CD4-positive, alpha-beta T cell treated with Interleukin-10 for 1 hour (primary cell): ENCODE measurements at regions not wholly inside any gene's neighbourhood (a gene's known extent, or its start where the extent isn't known, plus 50 kb on each side); places are given as distances from the start of the nearest gene placed in this dataset.

ENCODE experiments used
- DNase-seq: peaks from one replicate; pipeline ENCODE4 v3.0.0-alpha.2; 2020

DNA sequence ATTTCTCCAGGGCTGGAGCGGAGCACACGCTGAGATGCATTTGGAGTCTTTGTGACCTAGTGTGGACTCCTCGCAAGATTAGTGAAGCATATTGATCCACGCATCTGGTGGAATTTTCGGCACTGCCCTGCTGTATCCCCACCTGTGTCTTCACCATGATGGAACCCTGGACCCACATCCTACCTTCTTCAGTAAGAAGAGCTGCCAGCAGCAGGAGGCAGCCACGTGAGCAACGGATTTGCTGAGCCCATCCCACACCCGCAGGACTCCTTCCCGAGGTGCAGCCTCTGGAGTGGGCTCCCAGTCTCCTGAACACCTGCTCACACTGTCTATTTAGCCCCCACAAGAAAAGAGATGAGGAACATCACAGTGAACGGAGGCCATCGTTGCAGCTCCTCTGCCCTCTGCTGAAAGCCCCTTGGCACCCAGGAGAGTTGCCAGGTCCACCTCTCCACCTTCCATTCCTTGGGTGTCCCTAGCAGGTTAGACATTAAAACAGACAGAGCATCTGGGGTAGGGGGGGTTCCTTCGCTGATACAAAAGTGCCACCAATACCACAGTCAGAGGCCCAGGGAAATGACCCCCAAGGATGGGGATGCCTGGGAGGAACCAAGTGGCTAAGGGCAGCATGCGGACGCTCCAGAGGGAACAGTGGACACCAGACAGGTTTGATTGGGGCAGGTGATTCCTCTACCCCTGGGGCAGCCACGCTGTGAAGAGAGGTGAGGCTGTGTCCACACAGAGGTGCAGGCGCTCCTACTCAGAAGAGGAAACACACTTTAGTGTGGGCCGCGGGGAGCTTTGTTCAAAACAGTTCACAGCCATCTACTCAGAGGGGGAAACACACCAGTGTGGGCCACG, 302.8 kb upstream of the SALL3 start:
- no peak for DNase-seq

DNA sequence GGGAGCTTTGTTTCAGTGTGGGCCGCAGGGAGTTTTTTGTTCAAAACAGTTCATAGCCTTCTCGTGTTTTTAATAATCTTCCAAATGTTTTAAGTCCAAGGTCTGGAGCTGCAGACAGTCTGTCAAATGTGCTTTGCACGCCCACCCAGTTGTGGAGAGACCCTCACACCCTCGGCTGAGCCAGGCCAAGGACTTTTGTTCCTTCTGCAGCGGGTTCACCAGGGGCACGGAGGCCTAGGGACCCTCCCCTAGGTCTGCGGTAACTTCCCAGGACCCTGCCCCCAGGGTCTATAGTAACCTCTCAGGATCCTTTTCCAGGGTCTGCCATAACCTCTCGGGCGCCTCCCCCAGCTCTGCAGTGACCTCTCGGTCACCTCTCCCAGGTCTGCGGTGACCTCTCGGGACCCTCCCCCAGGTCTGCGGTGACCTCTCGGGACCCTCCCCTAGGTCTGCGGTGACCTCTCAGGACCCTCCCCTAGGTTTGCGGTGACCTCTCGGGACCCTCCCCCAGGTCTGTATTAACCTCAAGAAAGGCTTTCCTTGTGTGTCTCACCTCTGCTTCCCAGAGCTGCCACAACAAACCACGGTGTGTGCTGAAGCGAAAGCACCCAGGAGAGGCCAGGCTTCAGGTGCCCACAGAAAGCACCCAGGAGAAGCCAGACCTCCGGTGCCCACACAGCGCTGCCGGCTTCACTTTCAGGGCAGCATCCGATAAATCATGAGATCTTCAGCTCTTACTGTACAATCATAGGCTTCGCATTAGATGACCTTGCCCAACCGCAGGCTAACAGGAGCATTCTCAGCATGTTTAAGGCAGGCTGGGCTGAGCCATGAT, 301.9 kb upstream of the SALL3 start:
- DNase-seq = no peak

DNA sequence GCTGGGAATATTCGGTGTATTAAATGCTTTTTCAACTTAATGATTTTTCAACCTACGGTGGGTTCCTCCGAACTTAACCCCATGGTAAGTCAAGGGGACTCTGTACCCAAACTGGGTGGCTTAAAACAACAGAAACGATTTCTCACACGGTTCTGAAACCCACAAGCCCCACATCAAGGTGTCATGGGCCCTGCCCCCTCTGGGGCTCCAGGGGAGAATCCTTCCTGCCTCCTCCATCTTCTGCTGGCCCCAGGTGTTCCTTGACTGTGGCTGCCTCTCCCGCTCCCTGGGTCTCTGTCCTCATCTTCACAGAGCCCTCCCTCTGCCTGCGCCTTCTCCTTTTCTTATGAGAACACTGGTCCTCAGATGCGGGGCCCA, 301.3 kb upstream of the SALL3 start:
- DNase-seq = no peak

DNA sequence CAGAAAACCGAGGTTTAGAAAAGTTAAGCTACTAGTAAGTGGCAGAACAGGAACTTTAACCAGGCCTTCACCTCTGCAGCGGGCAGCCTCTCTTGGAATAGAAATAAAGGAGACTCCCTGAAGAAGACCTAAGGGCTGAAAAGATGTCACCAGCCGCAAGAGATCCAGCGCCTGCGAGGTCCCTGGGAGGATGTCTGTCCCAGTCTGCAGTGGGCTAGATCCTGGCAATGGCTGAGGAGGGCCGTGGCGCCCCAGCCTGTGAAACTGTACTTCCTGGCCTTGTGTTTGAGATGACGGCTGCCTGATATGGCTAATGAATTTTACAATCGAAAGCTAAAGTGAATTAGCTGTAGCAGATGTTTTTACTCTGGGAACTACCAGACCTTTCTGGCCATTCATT, 300.6 kb upstream of the SALL3 start:
- DNase-seq = no peak

DNA sequence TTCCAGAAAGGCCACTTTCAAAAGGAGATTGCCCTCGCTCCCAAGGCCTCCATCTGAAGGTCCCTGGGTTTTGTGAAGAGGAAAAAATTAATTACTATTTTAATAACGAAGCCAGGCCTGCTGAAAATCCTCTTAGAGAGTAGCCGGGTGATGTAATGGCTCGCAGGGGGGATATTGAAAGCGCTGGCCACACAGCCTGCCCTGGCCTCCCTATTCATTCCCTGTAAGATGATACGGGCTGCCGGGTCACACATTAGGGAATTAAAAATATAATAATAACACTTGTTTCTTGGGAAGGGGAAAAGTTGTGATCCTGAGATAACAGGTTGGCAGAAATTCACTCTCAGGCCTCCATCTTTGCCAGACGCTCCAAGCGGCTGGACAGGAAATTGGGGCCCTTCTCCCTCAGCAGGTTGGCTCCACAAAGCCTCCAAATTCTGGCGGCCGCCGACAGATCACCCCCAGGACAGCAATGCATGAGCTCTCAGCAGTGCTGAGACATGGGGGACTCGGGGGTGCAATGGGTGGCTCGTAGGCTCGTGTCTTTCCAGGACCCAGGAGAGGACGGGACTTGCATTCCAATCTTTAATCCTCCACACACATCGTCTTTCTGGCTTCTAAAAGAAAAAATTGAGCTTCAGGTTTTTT, 299.9 kb upstream of the SALL3 start:
- DNase-seq = no peak

DNA sequence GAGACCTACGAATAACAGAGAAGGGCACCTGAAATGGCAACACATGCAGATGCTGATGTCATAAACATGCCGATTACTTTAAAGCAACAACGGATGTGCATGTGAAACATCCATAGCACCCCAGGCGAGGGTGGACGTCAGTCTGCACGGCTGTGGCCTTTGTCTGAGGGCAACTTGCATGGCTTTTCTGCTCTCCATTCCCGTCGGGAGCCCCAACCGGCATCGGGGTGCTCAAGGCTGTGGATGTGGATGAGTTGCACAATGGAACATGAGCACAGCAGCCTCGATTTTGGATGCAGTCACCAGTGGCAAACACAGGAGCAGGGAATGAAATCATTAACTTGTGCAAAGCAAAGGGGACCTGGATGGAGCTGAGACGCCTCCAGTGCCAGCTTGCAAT, 298.2 kb upstream of the SALL3 start:
- DNase-seq = no peak

DNA sequence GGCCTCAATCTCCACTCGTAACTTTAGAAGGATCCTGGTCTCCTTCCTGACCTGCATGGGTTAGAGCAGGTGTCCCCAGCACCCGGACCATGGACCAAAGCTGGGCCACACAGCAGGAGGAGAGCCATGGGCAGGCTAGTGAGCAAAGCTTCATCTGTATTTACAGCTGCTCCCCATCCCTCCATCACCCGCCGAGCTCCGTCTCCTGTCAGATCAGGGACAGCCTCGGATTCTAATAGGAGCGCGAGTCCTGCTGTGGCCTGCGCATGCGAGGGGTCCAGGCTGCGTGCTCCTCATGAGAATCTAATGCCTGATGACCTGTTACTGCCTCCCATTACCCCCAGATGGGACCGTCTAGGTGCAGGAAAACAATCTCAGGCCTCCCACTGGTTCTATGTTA, 297.7 kb upstream of the SALL3 start:
- no peak for DNase-seq

DNA sequence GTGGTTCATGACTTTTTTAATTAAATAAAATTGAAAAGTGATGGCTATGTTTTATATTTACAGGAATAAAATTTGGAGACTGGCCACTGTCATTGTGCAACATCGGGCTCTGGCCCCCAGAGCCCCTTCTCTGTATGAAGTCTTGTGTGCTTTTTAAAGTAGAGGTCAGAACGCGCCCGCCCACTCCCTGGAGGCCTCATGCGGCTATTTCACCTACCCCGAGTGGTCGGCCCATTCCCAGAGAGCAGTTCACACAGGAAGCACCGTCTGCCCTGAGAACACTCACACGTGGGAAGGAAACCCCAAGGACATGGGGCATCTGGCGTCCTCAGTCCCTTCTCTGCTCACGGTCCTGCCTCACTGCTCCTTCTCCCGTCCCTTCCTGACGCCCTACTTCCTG, 296.9 kb upstream of the SALL3 start:
- no peak for DNase-seq

DNA sequence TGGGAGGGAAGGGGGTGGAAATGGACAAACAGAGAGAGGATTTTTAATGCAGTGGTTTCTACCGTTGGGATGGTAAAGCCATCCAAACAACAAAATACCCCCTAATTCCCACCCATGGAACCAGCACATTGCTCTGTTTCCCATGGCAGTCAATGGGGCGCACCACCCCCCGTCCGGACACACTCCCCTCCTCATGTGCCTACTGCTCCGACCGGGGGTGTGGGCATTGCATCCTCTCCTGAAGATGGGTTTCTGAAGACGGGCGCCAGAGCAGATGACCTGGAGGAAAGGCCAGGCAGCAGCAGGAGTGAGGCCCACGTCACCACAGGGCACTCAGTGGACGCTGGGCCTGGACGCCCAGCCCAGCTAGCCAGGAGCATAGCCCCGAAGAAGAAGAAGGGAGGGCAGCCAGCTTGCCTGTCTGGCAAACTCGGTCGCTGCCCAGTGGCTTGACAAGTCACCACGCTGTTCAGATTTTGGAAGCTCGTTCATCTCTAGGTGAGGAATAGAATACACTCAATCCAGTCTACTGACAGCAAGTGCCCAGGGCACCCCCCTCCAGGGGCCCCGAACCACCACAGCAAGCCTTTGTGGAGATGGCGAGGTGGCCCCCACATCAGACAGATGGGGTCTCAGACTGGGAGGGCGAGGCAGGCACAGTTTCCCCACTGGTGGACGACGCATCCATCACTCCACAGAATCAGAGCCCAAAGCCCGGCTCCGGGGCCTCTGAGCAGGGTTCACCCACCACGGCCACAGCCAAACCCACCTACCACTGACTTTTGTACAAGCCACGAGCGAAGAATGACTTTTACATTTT, 296.2 kb upstream of the SALL3 start:
- no peak for DNase-seq

DNA sequence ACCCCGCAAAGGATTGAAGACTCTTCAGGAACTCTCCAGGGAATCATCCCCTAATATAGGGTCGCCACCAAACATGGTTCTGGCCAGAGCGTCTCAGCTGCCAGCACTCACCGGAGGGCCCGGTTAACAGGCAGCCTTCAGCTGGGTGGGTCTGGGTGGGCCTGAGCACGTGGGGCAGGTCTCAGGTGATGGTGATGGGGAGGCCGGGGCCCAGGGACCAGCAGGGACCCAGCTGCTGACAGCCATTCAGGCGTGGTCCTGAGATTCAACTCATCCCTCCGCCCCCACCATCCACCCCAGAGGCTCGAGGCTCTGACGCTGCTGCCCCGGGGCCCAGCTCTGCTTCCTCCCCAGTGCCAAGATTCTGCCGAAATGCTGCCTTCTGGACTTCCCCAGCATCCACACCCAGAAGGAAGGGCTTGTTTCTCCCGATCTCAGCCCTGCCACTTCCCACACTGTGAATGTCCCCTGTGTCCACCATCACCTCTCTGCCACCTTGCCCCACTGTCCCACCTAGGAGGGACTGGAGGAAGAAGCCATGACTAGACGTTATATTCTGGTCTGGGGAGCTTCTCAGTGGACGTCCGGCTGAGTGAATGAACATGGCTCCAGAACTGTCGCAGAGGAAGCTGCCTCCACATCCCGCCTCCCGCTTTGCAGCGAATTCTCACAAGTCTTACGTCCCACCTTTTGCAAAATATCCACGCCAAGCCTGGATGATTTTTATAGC, 294.2 kb upstream of the SALL3 start:
- no peak for DNase-seq

DNA sequence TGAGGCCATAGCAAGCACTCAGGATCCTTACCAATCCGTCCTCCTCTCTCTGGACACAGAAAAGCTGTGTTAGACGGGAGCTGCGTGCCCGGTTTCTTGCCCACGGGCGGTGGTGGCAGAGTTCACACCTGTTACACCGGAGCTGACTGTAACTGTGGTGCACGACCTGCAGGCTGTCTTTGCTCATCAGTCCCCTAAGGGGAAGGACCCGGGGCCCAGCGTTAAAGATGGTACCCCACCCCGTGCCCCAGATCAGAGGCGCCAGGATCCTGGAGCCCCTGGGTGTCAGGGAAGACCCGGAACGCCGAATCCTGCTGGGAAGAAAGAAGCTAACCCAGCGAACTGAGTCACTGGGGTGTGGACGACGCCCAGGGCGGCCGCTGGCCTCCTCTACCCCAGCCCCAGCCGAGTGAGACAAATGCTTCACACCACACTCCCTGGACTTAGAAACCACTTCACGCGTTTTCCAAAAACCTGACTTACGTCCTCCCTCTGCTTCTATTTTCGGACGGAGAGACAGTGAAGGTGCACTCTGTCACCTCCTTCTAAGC, 293.6 kb upstream of the SALL3 start:
- no peak for DNase-seq

DNA sequence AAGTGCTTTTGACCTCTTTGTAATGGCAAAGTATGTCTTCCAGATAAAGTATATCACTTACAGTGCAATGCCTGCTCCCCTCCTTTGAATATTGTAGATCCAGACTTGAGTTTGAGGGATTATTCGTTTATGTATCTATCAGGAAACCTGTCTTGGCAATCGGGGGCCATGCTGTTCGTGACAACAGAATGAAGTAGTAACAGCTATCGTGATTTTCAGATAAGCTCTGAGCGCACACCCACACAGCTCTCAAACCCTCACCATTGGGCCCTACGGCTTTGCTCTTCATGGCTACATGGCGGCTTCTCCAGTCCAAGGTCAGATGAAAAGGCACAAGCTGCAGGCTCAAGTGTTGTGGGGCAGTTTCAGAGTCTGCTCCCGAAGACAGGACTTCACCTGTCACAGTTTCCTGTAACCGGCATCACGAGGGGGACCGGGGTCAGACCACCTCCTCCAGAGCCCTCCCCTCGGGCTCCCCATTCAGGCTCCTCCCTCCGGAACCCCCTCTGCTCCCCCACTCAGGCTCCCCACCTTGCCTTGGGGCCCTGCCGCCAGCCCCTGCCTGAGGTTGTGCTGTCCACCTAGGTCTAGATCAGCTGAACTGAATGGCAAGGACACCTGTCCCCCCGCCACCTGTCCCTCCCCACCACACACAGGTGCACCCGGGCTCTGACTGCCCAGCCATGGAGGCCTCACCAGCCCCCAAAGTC, 292.5 kb upstream of the SALL3 start:
- DNase-seq = no peak

DNA sequence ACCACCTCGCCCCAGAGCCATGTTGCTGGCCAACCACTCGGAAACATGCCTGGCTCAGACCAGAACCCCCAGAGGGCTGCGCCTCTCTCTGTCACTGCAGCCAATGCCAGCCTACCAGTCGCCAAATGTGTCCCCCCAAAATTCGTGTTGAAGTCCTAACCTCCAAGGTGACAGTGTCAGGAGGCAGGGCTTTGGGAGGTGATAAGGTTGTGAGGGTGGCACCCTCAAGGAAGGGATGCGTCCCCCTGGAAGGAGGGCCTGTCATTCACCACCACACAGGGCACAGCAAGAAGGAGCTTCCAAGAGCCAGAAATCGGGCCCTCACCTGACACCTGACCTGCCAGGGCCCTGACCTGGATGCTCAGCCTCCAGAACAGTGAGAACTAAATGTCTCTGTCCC, 291.9 kb upstream of the SALL3 start:
- DNase-seq = no peak

DNA sequence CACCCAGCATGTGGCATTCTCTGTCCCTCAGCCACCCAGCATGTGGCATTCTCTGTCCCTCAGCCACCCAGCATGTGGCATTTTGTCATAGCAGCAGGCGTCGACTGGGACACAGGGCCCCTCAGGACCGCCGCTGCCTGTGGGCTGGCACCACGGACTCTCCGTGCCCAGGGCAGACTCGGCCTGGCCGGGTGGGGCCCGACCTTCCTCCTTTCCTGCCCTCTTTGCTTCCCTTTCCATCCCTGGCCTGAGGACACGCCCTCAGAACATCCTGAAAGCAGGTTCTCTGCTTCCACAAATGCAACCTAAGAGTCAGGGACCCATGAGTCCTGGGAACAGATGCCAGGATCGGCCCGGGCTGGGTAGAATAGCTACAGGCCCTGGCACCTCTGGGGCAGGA, 291.4 kb upstream of the SALL3 start:
- no peak for DNase-seq

DNA sequence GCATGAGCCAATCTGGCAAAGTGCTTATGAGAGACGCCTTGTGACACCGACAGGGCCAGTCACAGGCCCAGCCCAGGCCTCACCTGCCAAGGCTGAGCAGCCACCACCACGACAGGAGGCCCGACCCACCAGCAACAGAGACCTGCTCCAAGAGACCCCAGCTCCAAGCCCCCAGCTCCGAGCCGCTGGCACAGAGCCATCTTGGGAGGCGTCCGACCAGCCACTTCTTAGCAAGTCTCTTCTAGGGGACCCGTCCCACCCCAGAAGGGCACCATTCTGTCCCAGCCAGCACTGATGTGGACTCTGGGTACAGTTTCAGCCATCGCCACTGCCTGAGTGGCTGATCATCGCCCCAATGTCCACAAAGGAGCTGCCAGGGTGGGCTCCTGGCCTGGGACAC, 290.7 kb upstream of the SALL3 start:
- DNase-seq = no peak

DNA sequence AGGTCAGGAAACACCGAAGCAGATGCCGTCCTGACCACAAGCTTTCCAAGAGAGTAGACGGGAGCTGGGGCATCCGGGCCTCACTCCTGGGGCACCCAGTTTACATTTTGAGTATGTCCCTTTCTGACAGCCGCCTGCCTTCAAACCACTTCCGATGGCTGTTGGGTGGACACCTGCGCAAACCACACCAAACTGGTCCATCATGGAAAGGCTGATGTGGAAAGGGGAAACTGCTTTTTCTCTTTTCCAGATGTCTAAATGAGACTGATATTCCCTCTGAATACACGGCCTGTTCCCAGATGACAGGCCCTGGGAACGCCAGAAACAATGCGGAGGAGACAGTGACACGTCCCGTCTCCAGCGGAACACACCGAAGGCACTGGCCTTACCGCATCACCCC, 290.0 kb upstream of the SALL3 start:
- DNase-seq = no peak

DNA sequence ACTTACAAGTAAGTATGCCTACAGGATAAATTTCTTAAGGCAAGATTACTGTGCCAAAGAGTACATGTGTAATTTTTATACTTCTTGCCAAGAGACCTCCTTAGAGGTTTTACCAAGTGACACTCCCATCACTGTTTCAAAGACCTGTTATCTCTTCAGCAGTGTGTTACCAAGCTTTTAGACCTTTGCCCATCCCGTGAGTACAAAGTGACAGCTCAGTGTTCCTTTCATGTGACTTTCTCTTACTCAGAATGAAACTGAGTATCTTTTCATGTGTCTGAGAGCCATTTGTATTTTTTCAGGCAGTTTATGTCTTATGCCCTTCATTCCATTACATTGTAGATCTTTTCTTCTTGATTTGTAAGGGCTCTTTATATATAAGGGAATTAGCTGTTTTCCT, 287.5 kb upstream of the SALL3 start:
- no peak for DNase-seq

DNA sequence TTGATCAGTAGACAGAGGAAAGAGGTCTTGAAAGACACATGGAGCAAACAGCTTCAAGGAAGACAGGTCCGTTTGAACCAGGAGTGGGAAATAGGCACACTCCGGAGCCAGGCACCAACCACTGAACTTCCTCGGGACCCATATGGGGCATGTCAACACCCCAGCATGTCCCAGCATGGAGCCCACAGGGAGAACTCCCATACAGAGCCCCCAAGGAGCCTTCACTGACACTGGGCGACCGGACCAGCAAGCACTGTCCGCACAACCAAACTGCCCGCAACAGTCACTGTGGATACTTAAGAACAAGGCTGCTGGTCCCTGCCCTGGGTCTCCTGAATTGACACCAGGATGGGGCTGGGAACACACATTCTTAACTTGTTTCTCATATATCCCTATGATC, 286.2 kb upstream of the SALL3 start:
- DNase-seq = no peak

DNA sequence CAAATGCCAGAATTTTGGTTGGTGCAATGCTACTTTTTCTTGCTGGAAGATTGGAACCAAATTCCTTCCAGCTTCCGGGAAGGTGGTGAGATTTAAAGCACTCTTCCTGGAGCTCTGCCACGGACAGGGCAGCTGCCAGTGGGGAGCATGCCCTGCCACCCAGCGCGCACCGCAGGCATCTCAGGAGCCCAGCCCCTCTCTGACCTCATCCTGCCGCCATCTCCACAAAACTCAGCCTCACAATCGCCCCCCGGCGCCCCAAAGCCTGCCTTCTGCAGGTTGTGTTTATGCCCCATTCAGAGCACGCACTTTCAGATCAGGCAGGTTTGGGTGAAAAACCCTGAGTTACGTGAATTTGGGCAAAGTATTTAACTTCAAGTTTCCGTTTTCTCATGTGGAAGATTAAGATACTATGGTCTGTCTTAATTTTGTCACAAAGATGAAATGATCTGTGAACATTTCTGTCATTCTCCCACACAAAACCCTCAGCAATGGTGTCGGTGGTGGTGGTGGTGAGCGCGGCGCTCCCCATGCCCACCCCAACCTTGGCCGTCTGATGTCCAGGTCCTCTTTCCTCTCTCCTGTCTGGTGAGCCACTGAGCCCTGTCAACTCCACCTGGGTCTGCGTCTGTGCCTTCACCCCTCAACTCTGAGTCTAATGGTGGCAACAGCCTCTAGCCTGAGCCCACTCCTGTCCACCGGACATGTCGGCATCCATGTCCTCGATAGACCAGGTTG, 282.8 kb upstream of the SALL3 start:
- no peak for DNase-seq

DNA sequence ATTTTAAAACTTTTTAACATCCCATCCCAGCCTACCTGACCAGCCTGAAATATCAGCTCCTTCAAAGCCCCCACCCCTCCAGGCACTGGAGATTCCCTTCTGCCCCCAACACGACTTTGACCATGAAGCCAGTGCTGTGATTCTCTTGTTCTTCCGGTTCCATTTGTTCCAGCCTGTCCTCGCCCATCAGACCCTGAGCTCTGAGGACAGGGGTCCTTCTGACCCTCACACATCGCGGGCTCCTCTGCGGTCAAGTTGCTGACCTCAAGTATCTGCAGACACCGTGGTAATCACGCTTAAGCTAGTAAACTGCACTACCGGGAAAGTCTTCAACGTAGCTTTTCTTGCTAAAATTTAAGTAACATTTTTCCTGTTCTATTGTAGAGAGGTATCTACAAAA, 282.2 kb upstream of the SALL3 start:
- DNase-seq = no peak

DNA sequence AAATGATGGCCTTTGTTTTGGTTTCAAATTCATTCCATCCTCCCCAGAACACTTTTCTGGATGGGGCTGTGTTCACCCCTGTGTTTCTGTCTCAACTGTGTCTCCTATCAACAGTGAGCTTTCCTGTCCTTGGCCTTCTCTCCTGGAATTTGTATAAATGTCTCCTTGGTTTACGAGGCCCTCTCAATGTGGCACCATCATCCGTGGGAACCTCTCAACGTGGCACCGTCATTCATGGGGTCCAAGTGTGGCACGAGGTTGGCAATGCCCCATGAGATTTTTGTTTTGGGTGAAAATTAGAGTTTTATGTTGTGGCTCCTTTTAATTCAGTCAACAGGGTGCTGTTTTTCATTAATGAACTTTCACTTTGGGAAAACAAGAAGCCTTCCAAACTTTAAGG, 280.7 kb upstream of the SALL3 start:
- no peak for DNase-seq
